Esophagus squamous epithelium (tissue), 5 donors: ENCODE measurements at regions not wholly inside any gene's neighbourhood (a gene's known extent, or its start where the extent isn't known, plus 50 kb on each side); places are given as distances from the start of the nearest gene placed in this dataset.

Experiments used
- DNase-seq: peaks from one replicate; lab custom pipeline; 2025; lab: John Stamatoyannopoulos, UW
- H3K27ac ChIP-seq, 4 donors: fragments of 200-600 bp; sonication (generic); one replicate each; pipeline ENCODE4 v1.5.1; 2016 to 2019; ENCODE audit warnings: mild to moderate bottlenecking in 1 of 4
- H3K27me3 ChIP-seq, 4 donors: fragments of 200-600 bp; sonication (generic); 1 replicate in 3 of 4; 2 replicates in 1 of 4; pipeline versions ENCODE4 v1.5.1 to v1.6.0; 2017 to 2021; ENCODE audit warnings: antibody characterized with exemption in 1 of 4
- H3K36me3 ChIP-seq, 3 donors: fragments of 200-600 bp; sonication (generic); one replicate each; pipeline ENCODE4 v1.5.1; 2016 to 2019
- H3K4me1 ChIP-seq, 3 donors: fragments of 200-600 bp; sonication (generic); one replicate each; pipeline ENCODE4 v1.5.1; 2017 to 2019
- H3K4me3 ChIP-seq, 4 donors: fragments of 200-600 bp; sonication (generic); 1 replicate in 3 of 4; 2 replicates in 1 of 4; pipeline ENCODE4 v1.5.1; 2016 to 2019; ENCODE audit warnings: mild to moderate bottlenecking in 2 of 4, moderate library complexity in 1 of 4
- H3K9me3 ChIP-seq, 3 donors: fragments of 200-600 bp; sonication (generic); one replicate each; pipeline ENCODE4 v1.5.1; 2016 to 2019
- POLR2A ChIP-seq, 4 donors: fragments of 450-650 bp; IDR thresholded peaks; one replicate each; pipeline ENCODE4 v1.6.1; 2017; ENCODE audit warnings: antibody characterized with exemption in 4 of 4, mild to moderate bottlenecking in 4 of 4, moderate library complexity in 3 of 4
- WGBS, 2 donors: methylation state at CpG; one replicate each; pipeline ENCODE4 v1.1.5; 2018; 5-methylcytosine and 5-hydroxymethylcytosine counted together
- intact Hi-C: fragments of 100-400 bp; cut with DNase I; formaldehyde crosslinking; loops from one replicate; pipeline ENCODE4 v1.15.0; 2022
- small RNA-seq, 4 donors: library from RNA; depleted of rRNA; stranded (forward); fragments of <200 nt; gene quantifications; one replicate each; pipeline ENCODE3, GENCODE V24; 2016
- TF ChIP-seq, protein P1 (sequence below), 6 experiments: fragments of 450-650 bp in 4 of 6; fragments of 200-600 bp in 2 of 6; sonication (generic) in 2 of 6; IDR thresholded peaks; one replicate each; pipeline ENCODE4 v1.5.1; 2016 to 2019; ENCODE audit warnings: antibody characterized with exemption in 6 of 6, mild to moderate bottlenecking in 4 of 6, moderate library complexity in 4 of 6
- donor health status: DM: yes; HTN: yes; CAD: no.

DNA sequence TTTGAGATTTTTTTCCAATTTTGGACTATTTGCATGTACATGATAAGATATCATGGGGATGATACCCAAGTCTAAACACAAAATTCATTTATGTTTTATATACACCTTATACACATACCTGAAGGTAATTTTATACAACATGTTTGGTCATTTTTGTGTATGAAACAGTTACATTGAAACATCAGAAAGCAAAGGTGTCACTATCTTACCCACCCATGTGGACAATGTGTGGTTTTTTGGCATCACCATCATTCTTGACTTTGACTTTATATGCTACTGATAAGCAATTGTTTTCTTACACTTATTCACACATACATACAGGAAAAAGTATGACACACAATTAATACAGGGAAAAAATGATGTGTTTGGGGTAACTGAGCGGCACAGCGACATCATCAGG is 51.0 kb upstream of the ACVR1 start:
- TF ChIP-seq, protein P1, sequence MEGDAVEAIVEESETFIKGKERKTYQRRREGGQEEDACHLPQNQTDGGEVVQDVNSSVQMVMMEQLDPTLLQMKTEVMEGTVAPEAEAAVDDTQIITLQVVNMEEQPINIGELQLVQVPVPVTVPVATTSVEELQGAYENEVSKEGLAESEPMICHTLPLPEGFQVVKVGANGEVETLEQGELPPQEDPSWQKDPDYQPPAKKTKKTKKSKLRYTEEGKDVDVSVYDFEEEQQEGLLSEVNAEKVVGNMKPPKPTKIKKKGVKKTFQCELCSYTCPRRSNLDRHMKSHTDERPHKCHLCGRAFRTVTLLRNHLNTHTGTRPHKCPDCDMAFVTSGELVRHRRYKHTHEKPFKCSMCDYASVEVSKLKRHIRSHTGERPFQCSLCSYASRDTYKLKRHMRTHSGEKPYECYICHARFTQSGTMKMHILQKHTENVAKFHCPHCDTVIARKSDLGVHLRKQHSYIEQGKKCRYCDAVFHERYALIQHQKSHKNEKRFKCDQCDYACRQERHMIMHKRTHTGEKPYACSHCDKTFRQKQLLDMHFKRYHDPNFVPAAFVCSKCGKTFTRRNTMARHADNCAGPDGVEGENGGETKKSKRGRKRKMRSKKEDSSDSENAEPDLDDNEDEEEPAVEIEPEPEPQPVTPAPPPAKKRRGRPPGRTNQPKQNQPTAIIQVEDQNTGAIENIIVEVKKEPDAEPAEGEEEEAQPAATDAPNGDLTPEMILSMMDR (IDR thresholded peaks at IDR 0.05), result no peak
- TF ChIP-seq POLR2A (IDR thresholded peaks at IDR 0.05), result no peak
- no peaks in the 10 kb centered on the region for H3K4me1 ChIP-seq
- no peak for DNase-seq
- H3K36me3 ChIP-seq, result no peaks in the 10 kb centered on the region
- no peak overlapping the region for H3K27ac ChIP-seq
- 98% methylated on average over 2 of the region's 2 CpGs for WGBS, 2 donors
- H3K9me3 ChIP-seq, result no peaks in the 10 kb centered on the region
- peaks cover 0 to 2% (median 0%) of the 10 kb centered on the region in 4 donors for H3K27me3 ChIP-seq
- H3K4me3 ChIP-seq, result no peak overlapping the region
- intact Hi-C loops, result no loop called here

Small RNA genes lying in the stretch of these regions (small RNA-seq; reads per million reads assigned to genes)
- 0 reads per million in 4 donors for gene RNU6-932P
